SK-N-MC (cell line): ENCODE measurements at regions not wholly inside any gene's neighbourhood (a gene's known extent, or its start where the extent isn't known, plus 50 kb on each side); places are given as distances from the start of the nearest gene placed in this dataset.

Experiments used
- EZH2 ChIP-seq: fragments of 200-600 bp; sonication (generic); IDR thresholded peaks from one replicate; pipeline ENCODE4 v1.6.1; 2017; ENCODE audit warnings: antibody characterized with exemption
- FOXP2 ChIP-seq: optimal IDR thresholded peaks from 2 replicates; pipeline ENCODE3; 2011; ENCODE audit warnings: mild to moderate bottlenecking, moderate library complexity; ENCODE audit not compliant: insufficient read depth; ENCODE audit errors: extremely low read length, control extremely low read depth
- POLR2AphosphoS5 ChIP-seq: IDR thresholded peaks from 2 replicates; pipeline ENCODE4 v1.6.1; 2012; ENCODE audit warnings: mild to moderate bottlenecking, low read depth, low read length, borderline replicate concordance

- TF ChIP-seq POLR2AphosphoS5 (no peak), EZH2 (no peak), FOXP2 (no peak)
Observed at GRCh38 chr15:91578511-91578910, 275.0 kb upstream of the SLCO3A1 start.
